HG03095 (cell line): ENCODE measurements at regions not wholly inside any gene's neighbourhood (a gene's known extent, or its start where the extent isn't known, plus 50 kb on each side); places are given as distances from the start of the nearest gene placed in this dataset.
"Not testable (repeated sequence)": the region's sequence is repeated elsewhere in the genome, so short reads cannot be mapped to it uniquely, and the experiment has no call there.

Source experiments
- ATAC-seq: cut with Tn5 transposase; IDR thresholded peaks from one replicate; pipeline ENCODE4 v1.9.1; 2021; ENCODE audit warnings: moderate library complexity; ENCODE audit not compliant: unreplicated experiment

- not testable (repeated sequence) for ATAC-seq
Observed at GRCh38 chr2:89756616-89757015, 1065.1 kb downstream of the RPIA start.

- ATAC-seq = not testable (repeated sequence)
Observed at GRCh38 chr2:89758332-89759026, 1067.0 kb downstream of the RPIA start.

- not testable (repeated sequence) for ATAC-seq
Observed at GRCh38 chr2:89760762-89761161, 1069.3 kb downstream of the RPIA start.

GRCh38 chr2:89761171-89761570, 1069.7 kb downstream of the RPIA start:
- ATAC-seq = not testable (repeated sequence)

GRCh38 chr2:89761863-89762262, 1070.4 kb downstream of the RPIA start:
- not testable (repeated sequence) for ATAC-seq

- ATAC-seq = not testable (repeated sequence)
Observed at GRCh38 chr2:89762461-89763253, 1071.2 kb downstream of the RPIA start.

- ATAC-seq = no peak
Observed at GRCh38 chr2:89763254-89763580, 1071.7 kb downstream of the RPIA start.

GRCh38 chr2:89763581-89764485, 1072.4 kb downstream of the RPIA start:
- ATAC-seq = no peak

GRCh38 chr2:89764571-89765360, 1073.3 kb downstream of the RPIA start:
- not testable (repeated sequence) for ATAC-seq

GRCh38 chr2:89765361-89765718, 1073.9 kb downstream of the RPIA start:
- not testable (repeated sequence) for ATAC-seq

GRCh38 chr2:89766141-89766990, 1074.9 kb downstream of the RPIA start:
- not testable (repeated sequence) for ATAC-seq

- ATAC-seq = not testable (repeated sequence)
Observed at GRCh38 chr2:89767058-89767457, 1075.6 kb downstream of the RPIA start.

GRCh38 chr2:89767572-89768435, 1076.3 kb downstream of the RPIA start:
- no peak for ATAC-seq

- no peak for ATAC-seq
Observed at GRCh38 chr2:89775885-89776284, 1084.4 kb downstream of the RPIA start.

- no peak for ATAC-seq
Observed at GRCh38 chr2:89780318-89780717, 1088.8 kb downstream of the RPIA start.

- no peak for ATAC-seq
Observed at GRCh38 chr2:89781962-89782361, 1090.5 kb downstream of the RPIA start.

- ATAC-seq = no peak
Observed at GRCh38 chr2:89784960-89785359, 1093.5 kb downstream of the RPIA start.

GRCh38 chr2:89785528-89785927, 1094.1 kb downstream of the RPIA start:
- not testable (repeated sequence) for ATAC-seq

GRCh38 chr2:89786642-89787041, 1095.2 kb downstream of the RPIA start:
- ATAC-seq = not testable (repeated sequence)
